Smooth muscle cell (in vitro differentiated cells): ENCODE measurements at regions not wholly inside any gene's neighbourhood (a gene's known extent, or its start where the extent isn't known, plus 50 kb on each side); places are given as distances from the start of the nearest gene placed in this dataset.

Source experiments
- DNase-seq: peaks from one replicate; lab custom pipeline; 2025; ENCODE audit not compliant: unreplicated experiment; lab: John Stamatoyannopoulos, UW
- H2AFZ ChIP-seq: fragments of 200-600 bp; sonication (generic); 2 replicates; pipeline ENCODE4 v1.6.0; 2016; ENCODE audit warnings: antibody characterized with exemption, low read depth, mild to moderate bottlenecking
- H3F3A ChIP-seq: fragments of 200-600 bp; sonication (generic); 2 replicates; pipeline ENCODE4 v1.6.0; 2017; ENCODE audit warnings: antibody characterized with exemption, low read depth
- H3K27ac ChIP-seq: fragments of 200-600 bp; sonication (generic); 2 replicates; pipeline ENCODE4 v1.5.1; 2016; ENCODE audit warnings: low read depth, mild to moderate bottlenecking
- H3K27me3 ChIP-seq: fragments of 200-600 bp; sonication (generic); 2 replicates; pipeline ENCODE4 v1.6.1; 2016; ENCODE audit warnings: low read depth, mild to moderate bottlenecking
- H3K36me3 ChIP-seq: fragments of 200-600 bp; sonication (generic); 2 replicates; pipeline ENCODE4 v1.5.1; 2016; ENCODE audit warnings: low read depth
- H3K4me1 ChIP-seq: fragments of 200-600 bp; sonication (generic); 2 replicates; pipeline ENCODE4 v1.5.1; 2016; ENCODE audit warnings: low read depth
- H3K4me2 ChIP-seq: fragments of 200-600 bp; sonication (generic); 2 replicates; pipeline ENCODE4 v1.6.0; 2016; ENCODE audit warnings: mild to moderate bottlenecking
- H3K4me3 ChIP-seq: fragments of 200-600 bp; sonication (generic); 2 replicates; pipeline ENCODE4 v1.5.1; 2016; ENCODE audit warnings: mild to moderate bottlenecking
- H3K79me2 ChIP-seq: fragments of 200-600 bp; sonication (generic); 2 replicates; pipeline ENCODE4 v1.6.0; 2016; ENCODE audit warnings: low read depth, mild to moderate bottlenecking
- H3K9ac ChIP-seq: fragments of 200-600 bp; sonication (generic); 2 replicates; pipeline ENCODE4 v1.6.0; 2016; ENCODE audit warnings: low read depth
- H3K9me3 ChIP-seq: fragments of 200-600 bp; sonication (generic); replicated peaks from 2 replicates; pipeline ENCODE4 v1.5.1; 2016; ENCODE audit warnings: low read depth
- H4K20me1 ChIP-seq: fragments of 200-600 bp; sonication (generic); 2 replicates; pipeline ENCODE4 v1.6.0; 2016; ENCODE audit warnings: low read depth
- WGBS: methylation state at CpG from one replicate; pipeline ENCODE4 v1.1.7; 2016; ENCODE audit warnings: low lambda C conversion rate; 5-methylcytosine and 5-hydroxymethylcytosine counted together
- TF ChIP-seq, protein P1 (sequence below): fragments of 200-600 bp; sonication (generic); IDR thresholded peaks from 2 replicates; pipeline ENCODE4 v1.5.1; 2017; ENCODE audit warnings: borderline replicate concordance, mild to moderate bottlenecking, antibody characterized with exemption; ENCODE audit not compliant: insufficient read depth, poor library complexity, severe bottlenecking

DNA sequence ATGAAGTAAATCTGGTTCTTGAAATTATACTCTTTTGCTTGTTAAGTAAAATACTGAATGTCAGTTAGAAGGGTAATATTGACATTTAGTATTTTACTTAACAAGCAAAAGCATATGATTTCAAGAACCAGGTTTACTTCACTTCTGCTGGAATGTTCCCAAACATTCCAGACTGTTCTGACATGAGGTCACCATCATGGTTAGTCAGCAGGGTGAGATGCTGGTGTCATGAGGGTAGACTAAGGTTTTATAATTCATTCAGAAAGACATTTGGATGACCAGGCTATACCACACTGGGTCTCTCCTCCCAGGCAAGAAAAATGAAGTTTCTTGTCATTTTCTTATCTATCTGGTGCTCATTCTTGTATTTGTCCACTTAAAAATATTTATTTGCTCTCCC, 414.4 kb upstream of the MMS22L start:
- no peak overlapping the region for H3K9ac ChIP-seq
- H3K9me3 ChIP-seq: no peaks in the 10 kb centered on the region
- H3K4me2 ChIP-seq: no peak overlapping the region
- no peaks in the 10 kb centered on the region for H3F3A ChIP-seq
- H3K27ac ChIP-seq: no peak overlapping the region
- H3K79me2 ChIP-seq: no peaks in the 10 kb centered on the region
- TF ChIP-seq, protein P1, sequence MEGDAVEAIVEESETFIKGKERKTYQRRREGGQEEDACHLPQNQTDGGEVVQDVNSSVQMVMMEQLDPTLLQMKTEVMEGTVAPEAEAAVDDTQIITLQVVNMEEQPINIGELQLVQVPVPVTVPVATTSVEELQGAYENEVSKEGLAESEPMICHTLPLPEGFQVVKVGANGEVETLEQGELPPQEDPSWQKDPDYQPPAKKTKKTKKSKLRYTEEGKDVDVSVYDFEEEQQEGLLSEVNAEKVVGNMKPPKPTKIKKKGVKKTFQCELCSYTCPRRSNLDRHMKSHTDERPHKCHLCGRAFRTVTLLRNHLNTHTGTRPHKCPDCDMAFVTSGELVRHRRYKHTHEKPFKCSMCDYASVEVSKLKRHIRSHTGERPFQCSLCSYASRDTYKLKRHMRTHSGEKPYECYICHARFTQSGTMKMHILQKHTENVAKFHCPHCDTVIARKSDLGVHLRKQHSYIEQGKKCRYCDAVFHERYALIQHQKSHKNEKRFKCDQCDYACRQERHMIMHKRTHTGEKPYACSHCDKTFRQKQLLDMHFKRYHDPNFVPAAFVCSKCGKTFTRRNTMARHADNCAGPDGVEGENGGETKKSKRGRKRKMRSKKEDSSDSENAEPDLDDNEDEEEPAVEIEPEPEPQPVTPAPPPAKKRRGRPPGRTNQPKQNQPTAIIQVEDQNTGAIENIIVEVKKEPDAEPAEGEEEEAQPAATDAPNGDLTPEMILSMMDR: no peak
- H3K36me3 ChIP-seq: no peaks in the 10 kb centered on the region
- no peaks in the 10 kb centered on the region for H3K4me1 ChIP-seq
- H3K27me3 ChIP-seq: no peaks in the 10 kb centered on the region
- no peaks in the 10 kb centered on the region for H4K20me1 ChIP-seq
- no peak for DNase-seq
- H2AFZ ChIP-seq: no peak overlapping the region
- H3K4me3 ChIP-seq: no peak overlapping the region

DNA sequence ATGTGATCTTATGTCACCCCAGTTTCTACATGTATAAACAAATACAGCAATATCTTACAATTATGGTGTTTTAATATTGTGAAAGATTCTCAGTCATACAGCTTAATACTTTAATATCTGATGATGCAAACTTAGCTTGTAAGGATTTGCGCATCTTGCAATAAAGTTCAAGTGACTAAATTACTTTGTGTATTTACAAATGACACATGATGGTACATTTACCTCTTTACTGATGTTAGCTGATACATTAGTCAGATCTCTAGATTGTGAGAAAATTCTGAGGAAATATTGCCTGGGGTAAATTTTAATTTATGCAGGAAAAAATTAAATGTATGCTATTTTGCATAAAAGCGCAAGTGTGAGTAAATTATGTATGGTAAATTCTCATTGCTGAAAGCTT, 418.8 kb upstream of the MMS22L start:
- Histone ChIP-seq H3F3A (no peaks in the 10 kb centered on the region), H3K27me3 (no peaks in the 10 kb centered on the region), H3K9me3 (no peaks in the 10 kb centered on the region), H4K20me1 (no peaks in the 10 kb centered on the region), H3K27ac (no peak overlapping the region), H3K79me2 (no peaks in the 10 kb centered on the region), H2AFZ (no peak overlapping the region), H3K4me1 (no peaks in the 10 kb centered on the region), H3K4me2 (no peak overlapping the region), H3K4me3 (no peak overlapping the region), H3K36me3 (no peaks in the 10 kb centered on the region), H3K9ac (no peak overlapping the region)
- DNase-seq: no peak
- TF ChIP-seq, protein P1: no peak
- 96% methylated on average over 2 of the region's 2 CpGs for WGBS

DNA sequence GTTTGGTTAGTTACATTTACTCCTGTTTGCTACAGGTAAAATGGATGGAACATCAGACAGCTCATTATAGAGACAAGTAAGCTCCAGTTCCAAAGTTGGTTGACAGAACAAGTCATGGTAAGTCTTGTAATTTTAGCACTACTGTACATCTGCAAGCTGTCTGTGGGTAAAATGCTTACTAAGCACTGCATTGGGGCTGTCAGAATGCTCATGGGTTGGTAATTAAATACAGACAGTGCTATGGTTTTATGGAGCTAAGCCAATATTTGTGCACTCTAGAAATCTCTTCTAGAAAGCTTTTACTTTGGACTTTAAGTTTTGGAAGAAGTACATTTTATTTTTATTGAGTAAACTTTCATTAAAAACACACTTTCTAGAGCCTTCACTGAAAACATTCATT, 419.2 kb upstream of the MMS22L start:
- Histone ChIP-seq H3K79me2 (no peaks in the 10 kb centered on the region), H3K9me3 (no peaks in the 10 kb centered on the region), H3K36me3 (no peaks in the 10 kb centered on the region), H3F3A (no peaks in the 10 kb centered on the region), H3K27me3 (no peaks in the 10 kb centered on the region), H3K4me1 (no peaks in the 10 kb centered on the region), H3K27ac (no peak overlapping the region), H3K9ac (no peak overlapping the region), H3K4me2 (no peak overlapping the region), H2AFZ (no peak overlapping the region), H3K4me3 (no peak overlapping the region), H4K20me1 (no peaks in the 10 kb centered on the region)
- TF ChIP-seq, protein P1: no peak
- no peak for DNase-seq

DNA sequence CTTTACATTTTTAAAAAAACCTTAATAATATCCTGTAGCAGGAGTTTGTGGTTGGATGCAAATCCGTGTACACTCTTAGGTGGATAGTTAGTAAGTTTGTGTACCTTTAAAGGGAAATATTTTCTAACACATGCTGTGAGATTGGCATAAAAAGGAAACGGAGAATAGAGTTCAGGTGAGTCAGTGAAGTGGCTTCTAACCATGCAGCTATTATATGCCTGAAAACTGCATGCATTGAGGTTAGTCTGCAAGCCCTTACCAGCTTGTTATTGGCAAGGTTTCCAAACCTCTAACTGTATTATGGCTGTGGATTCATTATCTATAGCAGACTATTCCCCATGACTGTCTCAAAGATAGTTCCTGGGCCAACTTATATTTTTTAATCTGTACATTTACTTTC, 420.6 kb upstream of the MMS22L start:
- Histone ChIP-seq H3K27me3 (no peaks in the 10 kb centered on the region), H3F3A (no peaks in the 10 kb centered on the region), H3K9me3 (no peaks in the 10 kb centered on the region), H3K4me2 (no peak overlapping the region), H3K4me1 (no peaks in the 10 kb centered on the region), H3K36me3 (no peaks in the 10 kb centered on the region), H3K79me2 (no peaks in the 10 kb centered on the region), H2AFZ (no peak overlapping the region), H3K9ac (no peak overlapping the region), H3K4me3 (no peak overlapping the region), H4K20me1 (no peaks in the 10 kb centered on the region), H3K27ac (no peak overlapping the region)
- 60% methylated on average over 2 of the region's 2 CpGs for WGBS
- TF ChIP-seq, protein P1: no peak
- no peak for DNase-seq
